ENCODE measurements at regions not wholly inside any gene's neighbourhood (a gene's known extent, or its start where the extent isn't known, plus 50 kb on each side); places are given as distances from the start of the nearest gene placed in this dataset.

DNA sequence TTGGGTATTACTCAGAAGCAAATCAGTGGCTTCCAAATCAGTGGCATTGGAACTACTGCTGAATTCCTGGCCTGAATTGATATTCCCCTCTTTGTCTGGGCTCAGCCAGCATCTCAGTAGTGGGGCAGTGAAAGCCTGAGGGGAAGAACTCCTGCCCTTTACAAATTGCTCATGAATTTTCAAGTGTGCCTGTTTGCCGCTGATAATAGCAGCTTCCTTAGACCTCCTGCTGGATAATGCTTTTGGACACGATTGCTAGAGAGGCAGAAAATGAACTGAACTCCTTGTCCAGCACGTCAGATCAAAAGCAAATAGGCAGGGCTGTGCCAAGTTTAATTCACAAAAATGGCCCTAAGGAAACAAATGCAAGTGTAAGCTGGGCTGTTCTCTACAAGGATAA lies 91.3 kb upstream of the GZMB start:
- no peaks in the 10 kb centered on the region for H3K4me1 ChIP-seq
- H3K36me3 ChIP-seq, result no peaks in the 10 kb centered on the region
- no peak overlapping the region for H3K4me3 ChIP-seq
- DNase-seq (no peak), ATAC-seq (no peak)
- no peaks in the 10 kb centered on the region for H3K27me3 ChIP-seq
- intact Hi-C loops (cut with DNase I), result no loop called here
- no peaks in the 10 kb centered on the region for H3K9me3 ChIP-seq
- no peak for TF ChIP-seq CTCF (IDR thresholded peaks at IDR 0.05)
- H3K27ac ChIP-seq, result no peak overlapping the region

- no peak overlapping the region for H3K4me3 ChIP-seq
- no peaks in the 10 kb centered on the region for H3K4me1 ChIP-seq
- ATAC-seq (no peak), DNase-seq (no peak)
- no peaks in the 10 kb centered on the region for H3K27me3 ChIP-seq
- no peak for TF ChIP-seq CTCF (IDR thresholded peaks at IDR 0.05)
- no peak overlapping the region for H3K27ac ChIP-seq
- no peaks in the 10 kb centered on the region for H3K36me3 ChIP-seq
- no peaks in the 10 kb centered on the region for H3K9me3 ChIP-seq
- intact Hi-C loops (cut with DNase I), result no loop called here
These were observed 87.8 kb upstream of the GZMB start for GRCh38 chr14:24721775-24722174.

- Histone ChIP-seq H3K36me3 (no peaks in the 10 kb centered on the region), H3K4me3 (no peak overlapping the region), H3K4me1 (no peaks in the 10 kb centered on the region), H3K9me3 (no peaks in the 10 kb centered on the region), H3K27ac (no peak overlapping the region), H3K27me3 (no peaks in the 10 kb centered on the region)
- TF ChIP-seq CTCF (IDR thresholded peaks at IDR 0.05), result no peak
- intact Hi-C loops (cut with DNase I), result no loop called here
- DNase-seq, result no peak
- ATAC-seq, result no peak
These were observed 81.2 kb upstream of the GZMB start for GRCh38 chr14:24715239-24715638.

DNA sequence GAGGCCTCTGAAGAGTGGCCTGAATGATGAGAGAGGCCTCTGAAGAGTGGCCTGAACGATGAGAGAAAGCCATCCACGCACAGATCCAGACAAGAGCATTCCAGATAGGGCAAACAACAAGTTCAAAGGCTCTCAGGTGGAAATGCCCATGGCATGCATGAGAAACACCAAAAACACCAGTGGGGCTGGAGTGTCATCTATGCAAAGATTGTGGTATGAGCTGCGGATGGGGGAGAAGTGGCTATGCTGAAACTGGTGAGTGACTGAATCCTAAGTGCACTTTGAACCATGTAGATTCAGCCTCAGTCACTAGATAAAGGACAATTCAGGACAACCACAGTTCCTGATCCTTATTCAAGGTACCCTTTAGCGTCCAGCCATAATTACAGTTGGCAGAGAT lies 79.4 kb upstream of the GZMB start:
- Histone ChIP-seq H3K36me3 (no peaks in the 10 kb centered on the region), H3K9me3 (no peaks in the 10 kb centered on the region), H3K4me1 (no peaks in the 10 kb centered on the region), H3K27ac (no peak overlapping the region), H3K27me3 (no peaks in the 10 kb centered on the region), H3K4me3 (no peak overlapping the region)
- TF ChIP-seq CTCF (IDR thresholded peaks at IDR 0.05), result no peak
- intact Hi-C loops (cut with DNase I), result no loop called here
- no peak for DNase-seq
- no peak for ATAC-seq

GRCh38 chr14:24712909-24713308 lies 78.9 kb upstream of the GZMB start:
- H3K4me1 ChIP-seq, result no peaks in the 10 kb centered on the region
- H3K27me3 ChIP-seq, result no peaks in the 10 kb centered on the region
- TF ChIP-seq CTCF (IDR thresholded peaks at IDR 0.05), result no peak
- no peaks in the 10 kb centered on the region for H3K9me3 ChIP-seq
- no peak overlapping the region for H3K27ac ChIP-seq
- H3K4me3 ChIP-seq, result no peak overlapping the region
- DNase-seq (no peak), ATAC-seq (no peak)
- H3K36me3 ChIP-seq, result no peaks in the 10 kb centered on the region
- intact Hi-C loops (cut with DNase I), result no loop called here

DNA sequence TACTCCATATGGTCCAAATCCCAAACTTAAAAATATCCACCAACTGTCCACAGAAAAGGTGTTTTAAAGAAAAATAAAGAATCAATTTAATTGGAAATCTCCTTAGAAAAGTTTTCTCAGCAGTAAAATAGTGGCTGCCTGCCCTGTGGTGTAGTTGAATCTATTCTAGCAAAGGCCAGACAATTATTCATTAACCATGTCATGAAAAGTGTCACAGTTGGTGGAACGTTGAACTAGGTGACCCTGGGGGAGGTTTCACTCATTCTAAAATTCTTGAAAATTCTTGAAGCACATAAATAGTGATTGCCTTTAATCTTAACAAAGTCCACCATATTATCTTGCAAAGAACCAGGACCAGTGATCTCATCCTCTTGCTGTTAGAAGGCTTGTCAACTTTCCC lies 78.4 kb upstream of the GZMB start:
- ATAC-seq (no peak), DNase-seq (no peak)
- no peak for TF ChIP-seq CTCF (IDR thresholded peaks at IDR 0.05)
- Histone ChIP-seq H3K36me3 (no peaks in the 10 kb centered on the region), H3K27ac (no peak overlapping the region), H3K27me3 (no peaks in the 10 kb centered on the region), H3K4me1 (no peaks in the 10 kb centered on the region), H3K4me3 (no peak overlapping the region), H3K9me3 (no peaks in the 10 kb centered on the region)
- intact Hi-C loops (cut with DNase I), result no loop called here

Measured in upper lobe of right lung (tissue), 1 donor.